GM10248 (cell line): ENCODE measurements at regions not wholly inside any gene's neighbourhood (a gene's known extent, or its start where the extent isn't known, plus 50 kb on each side); places are given as distances from the start of the nearest gene placed in this dataset.

ENCODE experiments used
- CTCF ChIA-PET: fragments of 300-600 bp; sonication (Branson Sonifier 250); formaldehyde crosslinking; extraction: SDS; loops from one replicate; lab custom pipeline; 2021; ENCODE audit warnings: antibody characterized with exemption; lab: Yijun Ruan, JAX
- POLR2A ChIA-PET: fragments of 350-650 bp; sonication (Branson Sonifier 250); formaldehyde crosslinking; extraction: SDS; loops from one replicate; lab custom pipeline; 2020; ENCODE audit warnings: antibody characterized with exemption; lab: Yijun Ruan, JAX
- DNase-seq: peaks from one replicate; pipeline ENCODE4 v3.0.0; 2012; ENCODE audit errors: extremely low spot score
- TF ChIP-seq, protein P1 (sequence below): IDR thresholded peaks from 2 replicates; pipeline ENCODE4 v1.5.1; 2012; ENCODE audit warnings: mild to moderate bottlenecking, low read depth; ENCODE audit errors: extremely low read depth, missing control alignments, control extremely low read depth

DNA sequence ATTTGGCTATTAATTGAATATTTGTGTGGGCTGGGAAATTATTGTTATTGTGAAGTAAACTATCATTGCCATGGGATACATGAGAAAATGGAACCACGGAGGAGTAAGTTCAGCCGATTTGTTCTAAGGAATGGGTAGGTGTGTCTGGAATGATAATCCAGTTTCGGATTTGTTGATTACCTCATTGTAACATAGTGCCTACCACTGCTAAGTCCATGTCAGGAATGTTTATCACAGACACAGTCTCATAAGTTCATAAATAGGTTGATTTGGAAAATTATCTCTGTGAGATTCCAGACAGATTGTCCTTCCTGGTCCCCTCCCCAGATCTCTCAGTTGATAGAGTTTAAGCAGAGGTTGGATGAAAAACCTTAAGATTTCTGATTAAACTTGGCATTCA lies 78.1 kb upstream of the MAST4 start:
- no peak for DNase-seq
- ChIA-PET CTCF (no interaction called here), POLR2A (no interaction called here)
- TF ChIP-seq, protein P1, sequence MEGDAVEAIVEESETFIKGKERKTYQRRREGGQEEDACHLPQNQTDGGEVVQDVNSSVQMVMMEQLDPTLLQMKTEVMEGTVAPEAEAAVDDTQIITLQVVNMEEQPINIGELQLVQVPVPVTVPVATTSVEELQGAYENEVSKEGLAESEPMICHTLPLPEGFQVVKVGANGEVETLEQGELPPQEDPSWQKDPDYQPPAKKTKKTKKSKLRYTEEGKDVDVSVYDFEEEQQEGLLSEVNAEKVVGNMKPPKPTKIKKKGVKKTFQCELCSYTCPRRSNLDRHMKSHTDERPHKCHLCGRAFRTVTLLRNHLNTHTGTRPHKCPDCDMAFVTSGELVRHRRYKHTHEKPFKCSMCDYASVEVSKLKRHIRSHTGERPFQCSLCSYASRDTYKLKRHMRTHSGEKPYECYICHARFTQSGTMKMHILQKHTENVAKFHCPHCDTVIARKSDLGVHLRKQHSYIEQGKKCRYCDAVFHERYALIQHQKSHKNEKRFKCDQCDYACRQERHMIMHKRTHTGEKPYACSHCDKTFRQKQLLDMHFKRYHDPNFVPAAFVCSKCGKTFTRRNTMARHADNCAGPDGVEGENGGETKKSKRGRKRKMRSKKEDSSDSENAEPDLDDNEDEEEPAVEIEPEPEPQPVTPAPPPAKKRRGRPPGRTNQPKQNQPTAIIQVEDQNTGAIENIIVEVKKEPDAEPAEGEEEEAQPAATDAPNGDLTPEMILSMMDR: no peak

DNA sequence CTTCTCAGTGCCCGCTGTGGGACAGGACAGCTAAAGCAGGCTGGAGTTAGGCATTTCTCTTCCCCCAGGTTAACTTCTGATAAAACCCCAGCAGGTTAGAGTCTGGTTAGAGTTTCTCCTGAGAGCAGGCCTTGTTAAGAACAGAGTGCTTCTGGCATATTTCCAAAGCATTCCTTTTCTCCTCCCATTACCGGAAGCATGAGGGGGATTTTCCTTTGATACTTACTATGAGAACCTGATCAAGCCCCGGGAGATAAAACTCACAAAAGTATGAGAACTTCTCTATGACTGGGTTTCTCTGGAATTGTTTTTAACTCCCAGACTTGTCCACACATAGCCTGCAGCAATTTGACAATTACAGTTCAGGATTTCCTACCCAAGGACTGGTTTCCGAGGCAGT lies 77.4 kb upstream of the MAST4 start:
- TF ChIP-seq, protein P1: no peak
- no peak for DNase-seq
- ChIA-PET CTCF (no interaction called here), POLR2A (no interaction called here)

DNA sequence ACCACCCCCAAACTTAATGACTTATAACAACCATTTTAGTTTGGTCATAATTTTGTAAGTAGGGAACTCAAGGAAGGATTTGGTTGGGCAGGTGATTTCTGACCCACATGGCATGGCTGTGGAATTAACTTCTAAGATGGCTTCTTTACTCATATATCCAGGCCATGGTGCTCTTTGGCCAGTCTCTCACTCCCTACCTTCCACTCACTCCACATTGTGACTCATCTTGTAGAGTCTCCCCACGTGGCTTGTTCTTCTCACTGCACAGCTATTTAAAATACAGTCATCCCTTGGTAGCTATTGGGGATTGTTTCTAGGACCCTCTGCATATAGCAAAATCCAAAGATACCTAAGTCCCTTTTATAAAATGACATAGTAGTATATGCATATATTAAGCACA lies 76.6 kb upstream of the MAST4 start:
- DNase-seq: no peak
- TF ChIP-seq, protein P1: no peak
- CTCF ChIA-PET: no interaction called here
- POLR2A ChIA-PET: no interaction called here

DNA sequence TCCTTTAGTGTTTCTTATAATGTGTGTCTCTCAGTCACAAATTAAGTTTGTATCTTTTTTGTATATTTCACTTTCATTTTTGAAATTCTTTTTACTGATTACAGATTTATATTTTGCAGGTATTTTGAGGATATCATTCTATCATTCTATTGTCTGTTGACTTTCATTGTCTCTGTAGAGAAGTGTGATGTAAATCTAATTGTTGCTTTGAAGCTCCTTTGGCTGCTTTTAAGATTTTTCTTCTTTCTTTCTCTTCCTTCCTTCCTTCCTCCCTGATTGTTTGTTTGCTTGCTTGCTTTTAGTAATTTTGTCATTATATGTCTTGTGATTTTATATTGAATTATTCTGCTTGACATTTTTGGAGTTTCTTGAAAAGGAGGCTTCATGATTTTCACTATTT lies 75.3 kb upstream of the MAST4 start:
- ChIA-PET CTCF (no interaction called here), POLR2A (no interaction called here)
- TF ChIP-seq, protein P1: no peak
- DNase-seq: no peak

DNA sequence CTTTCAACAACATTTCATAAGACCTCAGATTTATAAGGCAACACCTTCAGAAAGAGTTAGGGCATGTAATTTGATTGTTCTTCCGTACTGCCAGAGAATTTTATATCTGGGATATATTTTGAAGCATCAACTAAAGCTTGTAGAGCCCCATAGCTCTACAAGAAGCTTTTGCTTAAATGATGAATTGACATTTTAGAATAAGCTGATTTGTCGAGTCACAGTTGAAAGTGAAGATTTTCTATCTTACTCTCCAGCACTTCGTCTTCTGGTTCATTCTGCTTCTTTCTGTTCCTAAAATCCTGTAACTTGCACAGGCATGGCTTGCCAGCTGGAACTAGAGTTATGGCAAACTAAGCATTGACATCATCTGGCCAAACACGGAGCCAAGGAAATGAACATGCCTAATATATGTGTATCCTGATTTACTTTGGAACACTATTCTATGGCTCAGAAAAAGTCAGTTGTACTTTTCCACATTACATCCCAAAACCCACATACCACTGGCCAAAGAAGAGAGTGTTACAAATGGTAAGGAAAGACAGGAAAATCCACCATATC lies 68.6 kb upstream of the MAST4 start:
- POLR2A ChIA-PET: no interaction called here
- TF ChIP-seq, protein P1: no peak
- DNase-seq: no peak
- CTCF ChIA-PET: interaction anchor here (2.1 kb wide), 1 partner anchor 11 kb away, joined by 5 read pairs; no protein-coding TSS in a partner anchor

DNA sequence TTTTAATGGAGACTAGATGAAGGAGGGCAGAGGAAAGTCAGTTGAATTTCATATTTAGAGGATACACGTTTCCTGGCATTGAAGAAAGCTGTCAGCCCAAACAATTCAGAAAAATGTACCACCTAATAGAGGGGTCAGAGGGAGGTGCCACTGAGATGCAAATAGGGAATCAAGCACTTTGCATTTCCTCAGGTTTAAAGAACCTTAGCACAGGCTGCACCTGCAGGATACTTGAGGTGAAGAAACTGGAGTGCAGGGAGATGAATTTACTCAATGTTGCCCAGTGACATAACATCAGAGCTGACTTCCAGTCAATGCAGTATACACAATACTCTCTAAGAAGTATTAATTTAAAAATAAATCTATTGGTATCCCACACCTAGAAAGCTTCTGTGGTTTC lies 67.0 kb upstream of the MAST4 start:
- no peak for DNase-seq
- ChIA-PET CTCF (interaction anchor here (0.8 to 2.1 kb wide), 4 partner anchors 11 to 24 kb away, joined by 3 to 5 read pairs (median 4); no protein-coding TSS in a partner anchor), POLR2A (no interaction called here)
- TF ChIP-seq, protein P1: no peak
